Esophagus muscularis mucosa (tissue), 4 donors: ENCODE measurements at regions not wholly inside any gene's neighbourhood (a gene's known extent, or its start where the extent isn't known, plus 50 kb on each side); places are given as distances from the start of the nearest gene placed in this dataset.

Experiments
- DNase-seq: peaks from one replicate; pipeline ENCODE4 v3.0.0-alpha.2; 2017; ENCODE audit errors: extremely low spot score
- H3K27ac ChIP-seq, 4 donors: fragments of 200-600 bp; sonication (generic); replicated peaks in 1 of 4; 1 replicate in 3 of 4; 2 replicates in 1 of 4; pipeline ENCODE4 v1.5.1; 2016 to 2019; ENCODE audit warnings: mild to moderate bottlenecking in 1 of 4
- H3K27me3 ChIP-seq, 4 donors: fragments of 200-600 bp; sonication (generic); one replicate each; pipeline versions ENCODE4 v1.5.1 to v1.6.0; 2016 to 2019
- H3K36me3 ChIP-seq, 4 donors: fragments of 200-600 bp; sonication (generic); one replicate each; pipeline ENCODE4 v1.5.1; 2016 to 2019
- H3K4me1 ChIP-seq, 4 donors: fragments of 200-600 bp; sonication (generic); one replicate each; pipeline ENCODE4 v1.5.1; 2016 to 2019
- H3K4me3 ChIP-seq, 4 donors: fragments of 200-600 bp; sonication (generic); 1 replicate in 2 of 4; 2 replicates in 2 of 4; pipeline ENCODE4 v1.5.1; 2016 to 2019; ENCODE audit warnings: mild to moderate bottlenecking in 4 of 4, moderate library complexity in 1 of 4
- H3K9me3 ChIP-seq, 4 donors: fragments of 200-600 bp; sonication (generic); 1 replicate in 3 of 4; 2 replicates in 1 of 4; pipeline ENCODE4 v1.5.1; 2016 to 2019
- EP300 ChIP-seq: sonication (generic); formaldehyde crosslinking; IDR thresholded peaks from one replicate; pipeline ENCODE4 v1.6.1; 2017; ENCODE audit warnings: antibody characterized with exemption
- POLR2A ChIP-seq: fragments of 450-650 bp; IDR thresholded peaks from one replicate; pipeline ENCODE4 v1.6.1; 2017; ENCODE audit warnings: antibody characterized with exemption, moderate library complexity, mild to moderate bottlenecking, low read depth
- POLR2AphosphoS5 ChIP-seq, 2 donors: sonication (generic); formaldehyde crosslinking; IDR thresholded peaks; one replicate each; pipeline ENCODE4 v1.6.1; 2017; ENCODE audit warnings: antibody characterized with exemption in 2 of 2
- WGBS: methylation state at CpG from one replicate; pipeline ENCODE4 v1.1.5; 2018; 5-methylcytosine and 5-hydroxymethylcytosine counted together
- intact Hi-C: fragments of 100-400 bp; cut with DNase I; formaldehyde crosslinking; loops from one replicate; pipeline ENCODE4 v1.15.1; 2023
- TF ChIP-seq, protein P1 (sequence below), 3 experiments: fragments of 200-600 bp in 2 of 3; fragments of 450-650 bp in 1 of 3; sonication (generic) in 2 of 3; IDR thresholded peaks; one replicate each; pipeline ENCODE4 v1.5.1; 2017 to 2019; ENCODE audit warnings: antibody characterized with exemption in 3 of 3, mild to moderate bottlenecking in 2 of 3, moderate library complexity in 1 of 3

DNA sequence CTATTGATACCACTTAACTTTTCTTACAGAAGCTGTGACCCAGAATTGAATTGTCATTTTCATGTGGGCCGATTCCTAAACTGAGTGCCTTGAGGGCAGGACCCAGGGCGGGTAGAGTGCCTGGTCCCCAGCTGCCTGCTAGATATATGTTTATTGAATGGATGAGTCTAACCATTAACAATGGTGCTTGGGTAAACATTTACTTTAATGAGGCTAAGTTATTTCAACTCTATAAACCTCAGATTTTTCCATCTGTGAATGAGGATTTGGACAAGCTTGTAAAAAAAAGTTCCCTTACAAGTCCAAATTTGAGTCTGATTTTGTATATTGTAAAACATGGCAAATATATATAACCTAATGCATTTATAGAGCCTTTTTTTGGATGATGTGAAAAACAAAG lies 181.8 kb upstream of the ELL2 start:
- no peaks in the 10 kb centered on the region for H3K9me3 ChIP-seq
- H3K36me3 ChIP-seq, result no peaks in the 10 kb centered on the region
- no peak overlapping the region for H3K27ac ChIP-seq
- DNase-seq, result no peak
- TF ChIP-seq, protein P1, sequence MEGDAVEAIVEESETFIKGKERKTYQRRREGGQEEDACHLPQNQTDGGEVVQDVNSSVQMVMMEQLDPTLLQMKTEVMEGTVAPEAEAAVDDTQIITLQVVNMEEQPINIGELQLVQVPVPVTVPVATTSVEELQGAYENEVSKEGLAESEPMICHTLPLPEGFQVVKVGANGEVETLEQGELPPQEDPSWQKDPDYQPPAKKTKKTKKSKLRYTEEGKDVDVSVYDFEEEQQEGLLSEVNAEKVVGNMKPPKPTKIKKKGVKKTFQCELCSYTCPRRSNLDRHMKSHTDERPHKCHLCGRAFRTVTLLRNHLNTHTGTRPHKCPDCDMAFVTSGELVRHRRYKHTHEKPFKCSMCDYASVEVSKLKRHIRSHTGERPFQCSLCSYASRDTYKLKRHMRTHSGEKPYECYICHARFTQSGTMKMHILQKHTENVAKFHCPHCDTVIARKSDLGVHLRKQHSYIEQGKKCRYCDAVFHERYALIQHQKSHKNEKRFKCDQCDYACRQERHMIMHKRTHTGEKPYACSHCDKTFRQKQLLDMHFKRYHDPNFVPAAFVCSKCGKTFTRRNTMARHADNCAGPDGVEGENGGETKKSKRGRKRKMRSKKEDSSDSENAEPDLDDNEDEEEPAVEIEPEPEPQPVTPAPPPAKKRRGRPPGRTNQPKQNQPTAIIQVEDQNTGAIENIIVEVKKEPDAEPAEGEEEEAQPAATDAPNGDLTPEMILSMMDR (IDR thresholded peaks at IDR 0.05), result no peak
- TF ChIP-seq EP300 (no peak), POLR2A (no peak), POLR2AphosphoS5 (IDR thresholded peaks at IDR 0.05) (no peak)
- peaks cover 0 to 17% (median 9%) of the 10 kb centered on the region in 4 donors for H3K4me1 ChIP-seq
- H3K4me3 ChIP-seq, result no peak overlapping the region
- intact Hi-C loops, result no loop called here
- no peaks in the 10 kb centered on the region for H3K27me3 ChIP-seq
- 56% methylated on average over 2 of the region's 2 CpGs for WGBS

DNA sequence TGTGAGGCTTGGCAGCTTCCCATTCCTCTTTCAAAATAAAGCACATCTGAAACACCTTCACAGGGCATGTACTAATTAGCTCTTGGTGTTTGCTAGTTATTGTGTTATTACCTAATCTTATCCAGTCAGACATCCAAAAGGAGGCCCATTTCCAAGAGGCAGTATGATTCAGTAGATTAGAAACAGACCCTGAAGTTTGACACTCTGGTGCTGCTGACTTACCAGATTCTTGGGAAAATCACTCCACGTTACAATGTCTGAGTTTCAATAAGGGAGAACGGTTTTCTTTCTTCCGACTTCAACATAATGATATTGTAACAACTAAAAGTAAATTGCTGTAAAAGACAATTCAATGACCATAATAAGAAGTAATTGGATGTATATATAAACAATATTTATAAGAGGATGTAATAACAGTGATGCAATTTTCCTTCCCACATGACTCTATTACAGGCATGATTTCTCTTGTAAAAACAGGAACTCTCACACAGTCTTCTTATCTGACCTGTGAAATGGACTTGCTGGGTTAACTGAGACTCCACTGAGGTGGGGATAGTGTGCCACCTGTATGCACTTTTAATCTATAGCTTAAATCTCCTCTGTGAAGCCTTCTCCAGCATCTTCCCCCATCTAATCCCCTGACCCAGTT lies 181.3 kb upstream of the ELL2 start:
- no peaks in the 10 kb centered on the region for H3K36me3 ChIP-seq
- no peaks in the 10 kb centered on the region for H3K9me3 ChIP-seq
- peaks cover 0 to 17% (median 9%) of the 10 kb centered on the region in 4 donors for H3K4me1 ChIP-seq
- H3K4me3 ChIP-seq, result no peak overlapping the region
- H3K27ac ChIP-seq, result no peak overlapping the region
- TF ChIP-seq, protein P1 (IDR thresholded peaks at IDR 0.05), result no peak
- TF ChIP-seq POLR2A, result no peak
- intact Hi-C loops, result no loop called here
- DNase-seq, result no peak
- H3K27me3 ChIP-seq, result no peaks in the 10 kb centered on the region
- WGBS, result 80% methylated on average over 3 of the region's 3 CpGs

DNA sequence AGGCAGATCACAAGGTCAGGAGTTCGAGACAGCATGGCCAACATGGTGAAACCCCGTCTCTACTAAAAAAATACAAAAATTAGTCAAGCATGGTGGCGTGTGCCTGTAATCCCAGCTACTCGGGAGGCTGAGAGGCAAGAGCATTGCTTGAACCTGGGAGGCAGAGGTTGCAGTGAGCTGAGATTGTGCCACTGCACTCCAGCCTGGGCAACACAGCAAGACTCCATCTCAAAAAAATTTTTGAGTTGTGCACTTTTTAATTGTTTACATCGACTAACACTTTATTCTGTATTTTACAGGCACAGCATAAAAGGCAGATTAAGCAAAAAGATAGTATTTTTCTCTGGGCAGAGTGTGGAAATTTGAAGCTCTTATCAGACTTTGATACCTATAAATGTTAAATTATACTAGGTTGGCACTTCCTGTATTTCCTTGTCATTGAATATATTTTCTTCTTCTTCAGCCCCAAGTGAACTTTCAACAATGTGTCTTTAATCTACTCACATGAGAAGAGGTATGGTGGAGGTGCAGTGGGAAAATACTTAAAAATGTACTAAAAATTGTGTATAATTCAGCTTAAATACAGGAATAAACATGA lies 180.6 kb upstream of the ELL2 start:
- Histone ChIP-seq H3K36me3 (no peaks in the 10 kb centered on the region), H3K4me3 (no peak overlapping the region), H3K27ac (no peak overlapping the region), H3K27me3 (no peaks in the 10 kb centered on the region), H3K4me1 (peaks cover 0 to 17% (median 9%) of the 10 kb centered on the region in 4 donors), H3K9me3 (no peaks in the 10 kb centered on the region)
- WGBS, result 96% methylated on average over 5 of the region's 5 CpGs
- TF ChIP-seq, protein P1 (IDR thresholded peaks at IDR 0.05), result no peak
- no peak for TF ChIP-seq EP300
- no peak for TF ChIP-seq POLR2A
- no peak for TF ChIP-seq POLR2AphosphoS5 (IDR thresholded peaks at IDR 0.05)
- no peak for DNase-seq
- intact Hi-C loops, result no loop called here

DNA sequence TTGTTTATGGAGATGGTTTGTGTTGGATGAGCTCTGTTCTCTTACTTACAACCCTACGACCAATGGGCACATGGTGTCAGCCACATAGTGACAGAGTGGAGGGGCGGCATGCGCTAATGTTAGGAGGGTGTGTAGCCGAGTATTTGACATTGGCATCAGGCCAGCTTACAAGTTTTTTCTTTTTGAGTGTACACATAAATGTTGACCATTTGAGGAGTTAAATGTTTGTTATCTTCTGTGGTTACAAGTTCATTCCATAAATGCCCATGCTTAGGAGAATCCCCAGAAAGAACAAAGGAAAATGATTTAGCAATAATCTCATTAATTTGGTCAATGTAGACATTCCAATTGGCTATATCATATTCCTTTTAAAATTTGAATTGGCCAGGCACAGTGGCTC lies 180.1 kb upstream of the ELL2 start:
- intact Hi-C loops, result no loop called here
- 79% methylated on average over 4 of the region's 4 CpGs for WGBS
- no peaks in the 10 kb centered on the region for H3K27me3 ChIP-seq
- H3K27ac ChIP-seq, result no peak overlapping the region
- H3K4me3 ChIP-seq, result no peak overlapping the region
- DNase-seq, result no peak
- no peaks in the 10 kb centered on the region for H3K36me3 ChIP-seq
- H3K4me1 ChIP-seq, result peaks cover 0 to 17% (median 9%) of the 10 kb centered on the region in 4 donors
- TF ChIP-seq POLR2A (no peak), EP300 (no peak), POLR2AphosphoS5 (IDR thresholded peaks at IDR 0.05) (no peak)
- TF ChIP-seq, protein P1 (IDR thresholded peaks at IDR 0.05), result no peak
- H3K9me3 ChIP-seq, result no peaks in the 10 kb centered on the region

DNA sequence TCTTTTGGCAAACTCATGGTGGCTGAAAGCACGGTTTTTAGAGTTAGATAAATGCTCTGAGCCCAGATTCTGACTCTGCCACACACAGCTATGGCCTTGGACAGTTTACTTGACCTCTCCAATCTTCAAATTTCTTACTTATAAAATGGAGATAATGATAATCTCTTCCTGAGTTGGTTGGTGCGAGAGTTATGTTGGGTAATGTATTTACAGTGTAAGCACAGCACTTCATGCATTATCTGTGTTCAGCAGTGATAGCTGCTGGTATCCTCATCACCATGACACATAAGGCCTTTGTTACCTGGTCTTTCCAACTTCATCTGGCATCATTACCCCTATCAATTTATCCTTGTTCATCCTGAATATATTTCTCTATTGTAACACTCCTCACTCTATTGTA lies 178.8 kb upstream of the ELL2 start:
- Histone ChIP-seq H3K4me1 (peaks cover 0 to 15% (median 7%) of the 10 kb centered on the region in 4 donors), H3K27ac (no peak overlapping the region), H3K4me3 (no peak overlapping the region), H3K27me3 (no peaks in the 10 kb centered on the region), H3K9me3 (no peaks in the 10 kb centered on the region), H3K36me3 (no peaks in the 10 kb centered on the region)
- TF ChIP-seq EP300 (no peak), POLR2A (no peak), POLR2AphosphoS5 (IDR thresholded peaks at IDR 0.05) (no peak)
- TF ChIP-seq, protein P1 (IDR thresholded peaks at IDR 0.05), result no peak
- DNase-seq, result no peak
- intact Hi-C loops, result no loop called here
- WGBS, result 87% methylated on average over 2 of the region's 2 CpGs
